Naive thymus-derived CD8-positive, alpha-beta T cell (primary cell): ENCODE measurements at regions not wholly inside any gene's neighbourhood (a gene's known extent, or its start where the extent isn't known, plus 50 kb on each side); places are given as distances from the start of the nearest gene placed in this dataset.
"Not testable (repeated sequence)": the region's sequence is repeated elsewhere in the genome, so short reads cannot be mapped to it uniquely, and the experiment has no call there.

Source experiments
- ATAC-seq, 2 donors: fragments of 150-1000 bp; cut with Tn5 transposase in 1 of 2; sonication (Bioruptor Pico), chemical (Tn5 transposase) in 1 of 2; 1 replicate in 1 of 2; 2 replicates in 1 of 2; pipeline ENCODE4 v1.10.0; 2021; ENCODE audit warnings: mild to moderate bottlenecking in 2 of 2, moderate library complexity in 2 of 2
- POLR2A ChIA-PET: fragments of 350-600 bp; sonication (Branson Sonifier 250); formaldehyde crosslinking; loops from one replicate; lab custom pipeline; 2021; ENCODE audit warnings: antibody characterized with exemption; lab: Charles Lee
- DNase-seq, 10 donors: peaks; one replicate each; pipeline versions ENCODE4 v3.0.0 to v3.0.0-alpha.2; 2020 to 2022
- H3K27ac Mint-ChIP-seq, 10 donors: one replicate each; pipeline ENCODE4 v1.8.0; 2020 to 2022; ENCODE audit warnings: mild to moderate bottlenecking in 10 of 10, mixed read lengths in 10 of 10, moderate library complexity in 4 of 10, inconsistent platforms in 1 of 10
- H3K27me3 Mint-ChIP-seq, 5 donors: one replicate each; pipeline ENCODE4 v1.8.0; 2021 to 2022; ENCODE audit warnings: mixed read lengths in 5 of 5
- H3K36me3 Mint-ChIP-seq, 3 donors: one replicate each; pipeline ENCODE4 v1.8.0; 2020 to 2022; ENCODE audit warnings: mixed read lengths in 3 of 3, mild to moderate bottlenecking in 2 of 3, inconsistent platforms in 1 of 3
- H3K4me1 Mint-ChIP-seq, 4 donors: one replicate each; pipeline ENCODE4 v1.8.0; 2021 to 2022; ENCODE audit warnings: mixed read lengths in 4 of 4
- H3K4me3 Mint-ChIP-seq, 10 donors: one replicate each; pipeline ENCODE4 v1.8.0; 2020 to 2022; ENCODE audit warnings: mild to moderate bottlenecking in 10 of 10, mixed read lengths in 10 of 10, moderate library complexity in 6 of 10, inconsistent platforms in 1 of 10
- H3K9me3 Mint-ChIP-seq, 9 donors: one replicate each; pipeline ENCODE4 v1.8.0; 2020 to 2022; ENCODE audit warnings: mixed read lengths in 9 of 9, mild to moderate bottlenecking in 3 of 9, inconsistent platforms in 1 of 9, moderate library complexity in 1 of 9

GRCh38 chr2:111510384-111510783 is 373.6 kb downstream of the ANAPC1 start:
- H3K36me3 Mint-ChIP-seq, H3K27me3 Mint-ChIP-seq, H3K4me1 Mint-ChIP-seq, POLR2A ChIA-PET, H3K9me3 Mint-ChIP-seq, DNase-seq, ATAC-seq, H3K27ac Mint-ChIP-seq, H3K4me3 Mint-ChIP-seq: not testable (repeated sequence)

- H3K27me3 Mint-ChIP-seq, H3K27ac Mint-ChIP-seq, ATAC-seq, H3K4me1 Mint-ChIP-seq, H3K9me3 Mint-ChIP-seq, H3K36me3 Mint-ChIP-seq, DNase-seq, H3K4me3 Mint-ChIP-seq, POLR2A ChIA-PET: not testable (repeated sequence)
These were observed 372.9 kb downstream of the ANAPC1 start for GRCh38 chr2:111511062-111511461.

- H3K4me1 Mint-ChIP-seq, H3K9me3 Mint-ChIP-seq, POLR2A ChIA-PET, H3K27me3 Mint-ChIP-seq, H3K4me3 Mint-ChIP-seq, H3K27ac Mint-ChIP-seq, DNase-seq, H3K36me3 Mint-ChIP-seq, ATAC-seq: not testable (repeated sequence)
These were observed 371.6 kb downstream of the ANAPC1 start for GRCh38 chr2:111512378-111512777.

- ATAC-seq, H3K9me3 Mint-ChIP-seq, H3K27me3 Mint-ChIP-seq, H3K4me1 Mint-ChIP-seq, DNase-seq, H3K4me3 Mint-ChIP-seq, H3K36me3 Mint-ChIP-seq, POLR2A ChIA-PET, H3K27ac Mint-ChIP-seq: not testable (repeated sequence)
These were observed 369.9 kb downstream of the ANAPC1 start for GRCh38 chr2:111514138-111514537.

- not testable (repeated sequence) for H3K36me3 Mint-ChIP-seq
These were observed 366.8 kb downstream of the ANAPC1 start for GRCh38 chr2:111517050-111517720.

GRCh38 chr2:111517721-111518053 is 366.3 kb downstream of the ANAPC1 start:
- POLR2A ChIA-PET, H3K9me3 Mint-ChIP-seq, DNase-seq, H3K4me3 Mint-ChIP-seq, ATAC-seq, H3K36me3 Mint-ChIP-seq, H3K27ac Mint-ChIP-seq, H3K4me1 Mint-ChIP-seq: not testable (repeated sequence)
- H3K27me3 Mint-ChIP-seq, result peaks cover 0 to 15% (median 6%) of the 10 kb centered on the region in 5 donors

More at GRCh38 chr2:111517050-111517720, 366.8 kb downstream of the ANAPC1 start:
- POLR2A ChIA-PET, H3K4me3 Mint-ChIP-seq, ATAC-seq, DNase-seq, H3K4me1 Mint-ChIP-seq, H3K27ac Mint-ChIP-seq, H3K9me3 Mint-ChIP-seq: not testable (repeated sequence)
- peaks cover 0 to 15% (median 6%) of the 10 kb centered on the region in 5 donors for H3K27me3 Mint-ChIP-seq

GRCh38 chr2:111519071-111519470 is 364.9 kb downstream of the ANAPC1 start:
- POLR2A ChIA-PET, result no interaction called here
- Mint-ChIP-seq H3K4me3 (no peak overlapping the region), H3K27me3 (peaks cover 0 to 16% (median 5%) of the 10 kb centered on the region in 5 donors), H3K27ac (no peak overlapping the region), H3K9me3 (no peaks in the 10 kb centered on the region), H3K4me1 (no peaks in the 10 kb centered on the region), H3K36me3 (no peaks in the 10 kb centered on the region)
- ATAC-seq (no peak), DNase-seq (no peak)

- ATAC-seq (no peak), DNase-seq (no peak)
- Mint-ChIP-seq H3K27me3 (peaks cover 0 to 16% (median 5%) of the 10 kb centered on the region in 5 donors), H3K27ac (no peak overlapping the region), H3K36me3 (no peaks in the 10 kb centered on the region), H3K9me3 (no peaks in the 10 kb centered on the region), H3K4me3 (no peak overlapping the region), H3K4me1 (no peaks in the 10 kb centered on the region)
- POLR2A ChIA-PET, result no interaction called here
These were observed 361.7 kb downstream of the ANAPC1 start for GRCh38 chr2:111522231-111522768.

- POLR2A ChIA-PET, result no interaction called here
- no peaks in the 10 kb centered on the region for H3K9me3 Mint-ChIP-seq
These were observed 361.0 kb downstream of the ANAPC1 start for GRCh38 chr2:111523009-111523408.

GRCh38 chr2:111525026-111525425 is 359.0 kb downstream of the ANAPC1 start:
- H3K4me3 Mint-ChIP-seq, ATAC-seq, H3K36me3 Mint-ChIP-seq, H3K4me1 Mint-ChIP-seq, H3K9me3 Mint-ChIP-seq, POLR2A ChIA-PET, H3K27ac Mint-ChIP-seq, DNase-seq: not testable (repeated sequence)
- peaks cover 0 to 10% (median 5%) of the 10 kb centered on the region in 5 donors for H3K27me3 Mint-ChIP-seq

More at GRCh38 chr2:111523009-111523408, 361.0 kb downstream of the ANAPC1 start:
- Mint-ChIP-seq H3K27ac (no peak overlapping the region), H3K36me3 (no peaks in the 10 kb centered on the region), H3K27me3 (peaks cover 0 to 16% (median 5%) of the 10 kb centered on the region in 5 donors), H3K4me1 (no peaks in the 10 kb centered on the region), H3K4me3 (no peak overlapping the region)
- ATAC-seq (no peak), DNase-seq (no peak)

GRCh38 chr2:111526041-111526639 is 357.9 kb downstream of the ANAPC1 start:
- peaks cover 0 to 10% (median 4%) of the 10 kb centered on the region in 5 donors for H3K27me3 Mint-ChIP-seq
- DNase-seq, ATAC-seq, H3K27ac Mint-ChIP-seq, H3K9me3 Mint-ChIP-seq, H3K36me3 Mint-ChIP-seq, H3K4me1 Mint-ChIP-seq, POLR2A ChIA-PET, H3K4me3 Mint-ChIP-seq: not testable (repeated sequence)

- ATAC-seq, H3K27ac Mint-ChIP-seq, H3K36me3 Mint-ChIP-seq, H3K4me3 Mint-ChIP-seq, H3K4me1 Mint-ChIP-seq, H3K9me3 Mint-ChIP-seq, H3K27me3 Mint-ChIP-seq, DNase-seq, POLR2A ChIA-PET: not testable (repeated sequence)
These were observed 356.1 kb downstream of the ANAPC1 start for GRCh38 chr2:111527707-111528400.

- H3K4me1 Mint-ChIP-seq, H3K9me3 Mint-ChIP-seq, H3K27ac Mint-ChIP-seq, DNase-seq, H3K27me3 Mint-ChIP-seq, ATAC-seq, POLR2A ChIA-PET, H3K4me3 Mint-ChIP-seq, H3K36me3 Mint-ChIP-seq: not testable (repeated sequence)
These were observed 355.0 kb downstream of the ANAPC1 start for GRCh38 chr2:111529022-111529421.
